HAP-1 (cell line): ENCODE measurements at regions not wholly inside any gene's neighbourhood (a gene's known extent, or its start where the extent isn't known, plus 50 kb on each side); places are given as distances from the start of the nearest gene placed in this dataset.

Source experiments
- DNase-seq, 2 experiments: peaks; one replicate each; pipeline ENCODE4 v3.0.0-alpha.2; 2016 to 2020; ENCODE audit warnings: low spot score in 2 of 2
- H3K27me3 ChIP-seq: fragments of 250-450 bp; sonication (Bioruptor Pico); 2 replicates; pipeline ENCODE4 v1.5.1; 2020; ENCODE audit warnings: low read depth, mild to moderate bottlenecking, moderate library complexity
- H3K36me3 ChIP-seq: fragments of 250-450 bp; sonication (Bioruptor Pico); replicated peaks from 2 replicates; pipeline ENCODE4 v1.5.1; 2020; ENCODE audit warnings: mild to moderate bottlenecking
- H3K4me1 ChIP-seq: fragments of 250-450 bp; sonication (Bioruptor Pico); 2 replicates; pipeline ENCODE4 v1.5.1; 2020; ENCODE audit warnings: mild to moderate bottlenecking
- H3K4me3 ChIP-seq: fragments of 250-450 bp; sonication (Bioruptor Pico); 2 replicates; pipeline ENCODE4 v1.5.1; 2020; ENCODE audit warnings: mild to moderate bottlenecking, moderate library complexity
- H3K9me3 ChIP-seq: fragments of 250-450 bp; sonication (Bioruptor Pico); 2 replicates; pipeline ENCODE4 v1.5.1; 2020; ENCODE audit warnings: mild to moderate bottlenecking, moderate library complexity
- in situ Hi-C: fragments of 300-500 bp; cut with MboI; formaldehyde crosslinking; loops from 3 replicates; pipeline ENCODE4 v1.14.3; 2020; ENCODE audit warnings: low sequenced_read_pairs, inconsistent platforms, mixed read lengths

- in situ Hi-C loops, result no loop called here
- no peak overlapping the region for H3K4me3 ChIP-seq
- H3K27me3 ChIP-seq, result no peaks in the 10 kb centered on the region; the same call in 1 of the 2 replicates
- no peaks in the 10 kb centered on the region for H3K36me3 ChIP-seq
- no peaks in the 10 kb centered on the region for H3K4me1 ChIP-seq
- no peaks in the 10 kb centered on the region for H3K9me3 ChIP-seq
- no peak for DNase-seq
Observed at GRCh38 chr5:100723229-100723628, 179.9 kb downstream of the ST8SIA4 start.

DNA sequence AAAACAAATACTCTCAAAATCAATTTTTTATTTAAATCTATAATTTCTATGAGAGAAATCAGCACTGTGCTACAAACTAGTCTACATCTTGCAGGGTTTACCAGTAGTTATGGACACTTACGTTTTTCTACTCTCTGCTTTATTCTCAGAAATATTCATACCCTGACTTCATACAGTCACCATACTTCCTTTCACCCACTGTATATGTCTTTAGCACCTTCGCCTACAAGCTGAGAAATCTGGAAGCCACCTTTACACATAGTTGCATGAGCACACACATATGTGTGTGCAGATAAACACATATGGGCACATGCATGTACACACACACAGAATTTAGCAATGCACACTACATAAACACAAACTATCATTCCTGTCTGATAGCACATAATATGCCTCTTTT lies 177.0 kb downstream of the ST8SIA4 start:
- no peaks in the 10 kb centered on the region for H3K36me3 ChIP-seq
- H3K4me1 ChIP-seq, result no peaks in the 10 kb centered on the region
- in situ Hi-C loops, result no loop called here
- H3K9me3 ChIP-seq, result no peaks in the 10 kb centered on the region
- no peak overlapping the region for H3K4me3 ChIP-seq
- H3K27me3 ChIP-seq, result no peaks in the 10 kb centered on the region; the same call in 1 of the 2 replicates
- DNase-seq, result no peak

- Histone ChIP-seq H3K9me3 (no peaks in the 10 kb centered on the region), H3K4me1 (no peaks in the 10 kb centered on the region), H3K27me3 (no peaks in the 10 kb centered on the region), H3K4me3 (no peak overlapping the region), H3K36me3 (no peaks in the 10 kb centered on the region)
- DNase-seq, result no peak
- in situ Hi-C loops, result no loop called here
Observed at GRCh38 chr5:100731768-100732167, 171.3 kb downstream of the ST8SIA4 start.

DNA sequence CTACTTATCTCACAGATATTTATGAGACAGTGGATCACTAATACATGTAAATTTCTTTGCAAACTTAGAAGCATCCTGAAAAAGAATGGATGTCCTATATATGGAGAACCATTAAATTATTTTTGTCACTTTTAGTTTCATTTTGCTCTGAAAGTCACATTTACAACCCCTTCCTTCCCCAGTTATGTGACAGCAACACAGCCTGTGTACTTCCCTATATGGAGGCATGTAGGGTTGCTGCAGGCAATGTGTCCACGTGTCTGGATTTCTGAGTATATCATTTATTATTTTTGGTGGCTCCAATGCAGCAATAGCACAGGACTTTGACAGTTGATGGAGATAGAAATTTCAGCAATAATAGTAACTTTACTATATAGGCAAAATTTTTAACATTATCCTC lies 156.4 kb downstream of the ST8SIA4 start:
- no peak for DNase-seq
- Histone ChIP-seq H3K36me3 (no peaks in the 10 kb centered on the region), H3K9me3 (no peaks in the 10 kb centered on the region), H3K4me3 (no peak overlapping the region), H3K4me1 (peaks cover 11% of the 10 kb centered on the region; the same call in 1 of the 2 replicates), H3K27me3 (no peaks in the 10 kb centered on the region)
- in situ Hi-C loops, result no loop called here

DNA sequence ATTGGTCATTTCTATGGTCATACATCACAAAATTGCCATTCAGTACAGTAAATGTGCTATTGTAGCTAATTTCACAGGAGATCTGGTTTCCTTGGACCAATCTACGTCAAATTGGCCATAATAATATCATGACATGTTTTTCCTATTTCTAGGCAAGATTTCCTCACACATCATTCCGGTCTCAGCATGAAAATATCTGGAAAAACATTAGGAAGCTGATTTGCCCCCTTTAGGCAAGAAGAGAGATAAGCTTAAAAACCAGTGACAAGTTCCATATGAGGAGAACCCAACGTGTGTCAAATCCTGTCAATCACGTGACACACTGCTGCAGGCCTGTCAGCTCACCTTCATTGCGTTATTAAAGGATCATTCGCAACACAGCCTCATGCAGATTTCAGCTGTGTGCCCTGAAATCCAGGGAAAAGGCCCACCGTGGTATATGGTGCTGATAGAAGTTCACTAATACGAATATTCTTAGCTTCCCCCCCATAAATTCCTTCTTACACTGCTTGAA lies 153.3 kb downstream of the ST8SIA4 start:
- Histone ChIP-seq H3K27me3 (no peaks in the 10 kb centered on the region), H3K9me3 (no peaks in the 10 kb centered on the region), H3K36me3 (no peaks in the 10 kb centered on the region), H3K4me3 (no peak overlapping the region), H3K4me1 (peaks cover 11% of the 10 kb centered on the region; the same call in 1 of the 2 replicates)
- in situ Hi-C loops, result no loop called here
- DNase-seq, result no peak

- H3K36me3 ChIP-seq, result no peaks in the 10 kb centered on the region
- 0 out of 2 replicates have a peak, but pooled peaks cover 3% of the 10 kb centered on the region for H3K27me3 ChIP-seq
- no peaks in the 10 kb centered on the region for H3K4me1 ChIP-seq
- no peaks in the 10 kb centered on the region for H3K9me3 ChIP-seq
- in situ Hi-C loops, result no loop called here
- no peak for DNase-seq
- H3K4me3 ChIP-seq, result no peak overlapping the region
Observed at GRCh38 chr5:100755435-100755834, 147.6 kb downstream of the ST8SIA4 start.
